ENCODE measurements at regions not wholly inside any gene's neighbourhood (a gene's known extent, or its start where the extent isn't known, plus 50 kb on each side); places are given as distances from the start of the nearest gene placed in this dataset.

- no peaks in the 10 kb centered on the region for H3K9me3 ChIP-seq
- H3K27me3 ChIP-seq, result no peaks in the 10 kb centered on the region
- H3K36me3 ChIP-seq, result no peaks in the 10 kb centered on the region
- no peak overlapping the region for H3K27ac ChIP-seq
- TF ChIP-seq, protein P1, sequence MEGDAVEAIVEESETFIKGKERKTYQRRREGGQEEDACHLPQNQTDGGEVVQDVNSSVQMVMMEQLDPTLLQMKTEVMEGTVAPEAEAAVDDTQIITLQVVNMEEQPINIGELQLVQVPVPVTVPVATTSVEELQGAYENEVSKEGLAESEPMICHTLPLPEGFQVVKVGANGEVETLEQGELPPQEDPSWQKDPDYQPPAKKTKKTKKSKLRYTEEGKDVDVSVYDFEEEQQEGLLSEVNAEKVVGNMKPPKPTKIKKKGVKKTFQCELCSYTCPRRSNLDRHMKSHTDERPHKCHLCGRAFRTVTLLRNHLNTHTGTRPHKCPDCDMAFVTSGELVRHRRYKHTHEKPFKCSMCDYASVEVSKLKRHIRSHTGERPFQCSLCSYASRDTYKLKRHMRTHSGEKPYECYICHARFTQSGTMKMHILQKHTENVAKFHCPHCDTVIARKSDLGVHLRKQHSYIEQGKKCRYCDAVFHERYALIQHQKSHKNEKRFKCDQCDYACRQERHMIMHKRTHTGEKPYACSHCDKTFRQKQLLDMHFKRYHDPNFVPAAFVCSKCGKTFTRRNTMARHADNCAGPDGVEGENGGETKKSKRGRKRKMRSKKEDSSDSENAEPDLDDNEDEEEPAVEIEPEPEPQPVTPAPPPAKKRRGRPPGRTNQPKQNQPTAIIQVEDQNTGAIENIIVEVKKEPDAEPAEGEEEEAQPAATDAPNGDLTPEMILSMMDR (IDR thresholded peaks at IDR 0.05), result no peak
- DNase-seq (no peak), ATAC-seq (no peak)
- intact Hi-C loops (cut with DNase I), result no loop called here
- H3K4me1 ChIP-seq, result no peaks in the 10 kb centered on the region
- no peak overlapping the region for H3K4me3 ChIP-seq
Observed at GRCh38 chr10:118405928-118406327, 63.8 kb upstream of the FAM204A start.

GRCh38 chr10:118403967-118404366 lies 61.8 kb upstream of the FAM204A start:
- Histone ChIP-seq H3K9me3 (no peaks in the 10 kb centered on the region), H3K27me3 (no peaks in the 10 kb centered on the region), H3K4me1 (no peaks in the 10 kb centered on the region), H3K27ac (no peak overlapping the region), H3K4me3 (no peak overlapping the region), H3K36me3 (no peaks in the 10 kb centered on the region)
- no peak for DNase-seq
- intact Hi-C loops (cut with DNase I), result no loop called here
- TF ChIP-seq, protein P1 (IDR thresholded peaks at IDR 0.05), result no peak
- no peak for ATAC-seq

GRCh38 chr10:118401708-118402193 lies 59.6 kb upstream of the FAM204A start:
- no peaks in the 10 kb centered on the region for H3K9me3 ChIP-seq
- no peaks in the 10 kb centered on the region for H3K36me3 ChIP-seq
- ATAC-seq, result no peak
- no peak overlapping the region for H3K4me3 ChIP-seq
- no peak overlapping the region for H3K27ac ChIP-seq
- DNase-seq, result no peak
- TF ChIP-seq, protein P1 (IDR thresholded peaks at IDR 0.05), result no peak
- no peaks in the 10 kb centered on the region for H3K27me3 ChIP-seq
- no peaks in the 10 kb centered on the region for H3K4me1 ChIP-seq
- intact Hi-C loops (cut with DNase I), result no loop called here

DNA sequence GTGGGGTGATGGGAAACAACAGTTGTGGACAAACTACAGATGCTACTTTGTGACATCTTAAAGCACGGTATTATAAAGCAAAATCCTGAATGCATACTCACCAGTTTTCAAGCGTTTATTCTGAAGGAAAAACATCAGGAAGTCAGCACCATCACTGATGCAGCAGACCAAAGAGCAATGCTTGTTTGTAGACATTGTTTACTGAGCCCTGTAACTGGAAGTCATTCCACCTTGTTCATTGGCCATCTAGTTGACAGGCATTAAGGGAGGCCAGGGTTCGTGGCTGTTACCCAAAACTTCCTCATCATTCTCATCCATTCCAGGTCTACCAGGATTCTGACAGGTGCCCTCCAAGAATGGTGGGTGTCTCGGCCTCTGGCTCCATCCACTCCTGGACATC lies 55.3 kb upstream of the FAM204A start:
- H3K36me3 ChIP-seq, result no peaks in the 10 kb centered on the region
- H3K9me3 ChIP-seq, result no peaks in the 10 kb centered on the region
- DNase-seq (no peak), ATAC-seq (no peak)
- H3K27me3 ChIP-seq, result no peaks in the 10 kb centered on the region
- H3K4me1 ChIP-seq, result no peaks in the 10 kb centered on the region
- no peak overlapping the region for H3K4me3 ChIP-seq
- TF ChIP-seq, protein P1 (IDR thresholded peaks at IDR 0.05), result no peak
- intact Hi-C loops (cut with DNase I), result no loop called here
- no peak overlapping the region for H3K27ac ChIP-seq

- DNase-seq (no peak), ATAC-seq (no peak)
- no peaks in the 10 kb centered on the region for H3K36me3 ChIP-seq
- no peaks in the 10 kb centered on the region for H3K4me1 ChIP-seq
- H3K4me3 ChIP-seq, result no peak overlapping the region
- intact Hi-C loops (cut with DNase I), result no loop called here
- no peak overlapping the region for H3K27ac ChIP-seq
- no peaks in the 10 kb centered on the region for H3K9me3 ChIP-seq
- TF ChIP-seq, protein P1 (IDR thresholded peaks at IDR 0.05), result no peak
- no peaks in the 10 kb centered on the region for H3K27me3 ChIP-seq
Observed at GRCh38 chr10:118395947-118396346, 53.8 kb upstream of the FAM204A start.

Data from upper lobe of right lung (tissue), 1 donor.